ENCODE measurements at regions not wholly inside any gene's neighbourhood (a gene's known extent, or its start where the extent isn't known, plus 50 kb on each side); places are given as distances from the start of the nearest gene placed in this dataset.

DNA sequence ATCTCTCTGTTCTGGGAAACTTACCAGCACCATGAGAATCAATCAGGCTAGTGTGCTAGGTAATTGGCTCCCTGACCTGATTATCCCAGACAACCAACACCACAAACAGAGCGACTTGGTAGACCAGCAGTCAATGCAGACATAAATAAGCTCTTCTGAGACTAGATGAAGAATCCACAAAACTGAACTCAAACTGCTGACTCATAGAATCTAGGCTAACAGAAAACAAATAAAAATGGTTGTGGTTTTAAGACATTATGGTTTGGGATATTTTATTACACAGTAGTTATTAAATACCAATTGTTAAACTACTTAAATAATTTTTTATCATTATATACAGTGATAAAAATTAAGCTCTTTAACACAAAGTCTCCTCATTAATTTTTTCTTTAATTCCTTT lies 535.7 kb downstream of the COL11A1 start:
- TF ChIP-seq CTCF (IDR thresholded peaks at IDR 0.05) = no peak
- TF ChIP-seq POLR2A (IDR thresholded peaks at IDR 0.05) = no peak

Measured in body of pancreas (tissue), 4 donors.